GM21528 (cell line): ENCODE measurements at regions not wholly inside any gene's neighbourhood (a gene's known extent, or its start where the extent isn't known, plus 50 kb on each side); places are given as distances from the start of the nearest gene placed in this dataset.

ENCODE experiments used
- ATAC-seq: cut with Tn5 transposase; IDR thresholded peaks from one replicate; pipeline ENCODE4 v1.9.1; 2021; ENCODE audit warnings: mild to moderate bottlenecking, moderate library complexity; ENCODE audit not compliant: unreplicated experiment, low FRiP score

GRCh38 chr9:86893811-86894490 lies 53.4 kb downstream of the GAS1 start:
- no peak for ATAC-seq

- no peak for ATAC-seq
Measured at GRCh38 chr9:86892576-86892975, 54.7 kb downstream of the GAS1 start.

GRCh38 chr9:86891886-86892437 lies 55.3 kb downstream of the GAS1 start:
- ATAC-seq, result no peak

GRCh38 chr9:86891091-86891490 lies 56.2 kb downstream of the GAS1 start:
- ATAC-seq, result no peak

- no peak for ATAC-seq
Measured at GRCh38 chr9:86885232-86885631, 62.1 kb downstream of the GAS1 start.

GRCh38 chr9:86876621-86877196 lies 70.6 kb downstream of the GAS1 start:
- no peak for ATAC-seq

- no peak for ATAC-seq
Measured at GRCh38 chr9:86868616-86869015, 78.7 kb downstream of the GAS1 start.

- no peak for ATAC-seq
Measured at GRCh38 chr9:86867804-86868313, 79.4 kb downstream of the GAS1 start.

- no peak for ATAC-seq
Measured at GRCh38 chr9:86865952-86866351, 81.4 kb downstream of the GAS1 start.

- no peak for ATAC-seq
Measured at GRCh38 chr9:86860006-86860405, 87.3 kb downstream of the GAS1 start.

GRCh38 chr9:86859056-86859455 lies 88.2 kb downstream of the GAS1 start:
- no peak for ATAC-seq

- no peak for ATAC-seq
Measured at GRCh38 chr9:86858009-86858408, 89.3 kb downstream of the GAS1 start.

- ATAC-seq, result no peak
Measured at GRCh38 chr9:86856259-86856658, 91.0 kb downstream of the GAS1 start.

GRCh38 chr9:86854898-86855523 lies 92.3 kb downstream of the GAS1 start:
- ATAC-seq, result no peak

- no peak for ATAC-seq
Measured at GRCh38 chr9:86846656-86847055, 100.7 kb downstream of the GAS1 start.

GRCh38 chr9:86843206-86843605 lies 104.1 kb downstream of the GAS1 start:
- ATAC-seq, result no peak

GRCh38 chr9:86842573-86842972 lies 104.7 kb downstream of the GAS1 start:
- no peak for ATAC-seq

GRCh38 chr9:86839522-86839921 lies 107.8 kb downstream of the GAS1 start:
- no peak for ATAC-seq

- ATAC-seq, result no peak
Measured at GRCh38 chr9:86838519-86839497, 108.5 kb downstream of the GAS1 start.

GRCh38 chr9:86837345-86837744 lies 110.0 kb downstream of the GAS1 start:
- ATAC-seq, result no peak
